ENCODE measurements at regions not wholly inside any gene's neighbourhood (a gene's known extent, or its start where the extent isn't known, plus 50 kb on each side); places are given as distances from the start of the nearest gene placed in this dataset.

- DNase-seq (ENCODE audit: low read depth, low spot score): no peak
- no peak for FAIRE-seq
These were observed 424.5 kb downstream of the VRK1 start for GRCh38 chr14:97221572-97222285.

GRCh38 chr14:97224016-97224415, 426.8 kb downstream of the VRK1 start:
- H3K9ac ChIP-seq (replicated peaks; ENCODE audit: extremely low read depth, insufficient read depth, low read length): no peak overlapping the region
- DNase-seq (ENCODE audit: low read depth, low spot score) (no peak), FAIRE-seq (no peak)
- H2AFZ ChIP-seq (ENCODE audit: low read depth, low read length): no peak overlapping the region
- H4K20me1 ChIP-seq (replicated peaks; ENCODE audit: control insufficient read depth, extremely low read depth, insufficient read depth, low read length): no peaks in the 10 kb centered on the region
- H3K9me3 ChIP-seq (replicated peaks; ENCODE audit: control insufficient read depth, insufficient read depth, low read length): peaks cover 5% of the 10 kb centered on the region
- H3K9me1 ChIP-seq (replicated peaks; ENCODE audit: control insufficient read depth, extremely low read depth, insufficient read depth, low read length): no peaks in the 10 kb centered on the region
- H3K36me3 ChIP-seq (ENCODE audit: control insufficient read depth in 2 of 2, extremely low read depth in 1 of 2, insufficient read depth in 2 of 2, low read length in 2 of 2): no peaks in the 10 kb centered on the region
- BruUV-seq (replicated peaks): no TSS peak
- H3K27ac ChIP-seq (ENCODE audit: insufficient read depth, low read depth, low read length): no peak overlapping the region
- POLR2A ChIA-PET: no interaction called here
- no peaks in the 10 kb centered on the region for H3K4me1 ChIP-seq (ENCODE audit: control insufficient read depth, extremely low read depth, insufficient read depth, low read length)
- H3K4me2 ChIP-seq (ENCODE audit: insufficient read depth, low read length): no peak overlapping the region
- no peak overlapping the region for H3K4me3 ChIP-seq (replicated peaks in 1 of 3; ENCODE audit: insufficient read depth in 1 of 3, low read depth in 1 of 3, low read length in 3 of 3)
- TF ChIP-seq POLR2A (IDR thresholded peaks at IDR 0.05; ENCODE audit: low read depth, low read length) (no peak), FOS (IDR thresholded peaks at IDR 0.05; ENCODE audit: borderline replicate concordance, insufficient read depth, low read length) (no peak), GATA2 (IDR thresholded peaks at IDR 0.05; ENCODE audit: insufficient read depth, insufficient read length, low read depth, low read length) (no peak), EZH2 (IDR thresholded peaks at IDR 0.05; ENCODE audit: borderline replicate concordance, low read depth, low read length, severe bottlenecking) (no peak), JUN (IDR thresholded peaks at IDR 0.05; ENCODE audit: borderline replicate concordance, insufficient read depth, insufficient read length, low read depth) (no peak)
- TF ChIP-seq, protein P1, sequence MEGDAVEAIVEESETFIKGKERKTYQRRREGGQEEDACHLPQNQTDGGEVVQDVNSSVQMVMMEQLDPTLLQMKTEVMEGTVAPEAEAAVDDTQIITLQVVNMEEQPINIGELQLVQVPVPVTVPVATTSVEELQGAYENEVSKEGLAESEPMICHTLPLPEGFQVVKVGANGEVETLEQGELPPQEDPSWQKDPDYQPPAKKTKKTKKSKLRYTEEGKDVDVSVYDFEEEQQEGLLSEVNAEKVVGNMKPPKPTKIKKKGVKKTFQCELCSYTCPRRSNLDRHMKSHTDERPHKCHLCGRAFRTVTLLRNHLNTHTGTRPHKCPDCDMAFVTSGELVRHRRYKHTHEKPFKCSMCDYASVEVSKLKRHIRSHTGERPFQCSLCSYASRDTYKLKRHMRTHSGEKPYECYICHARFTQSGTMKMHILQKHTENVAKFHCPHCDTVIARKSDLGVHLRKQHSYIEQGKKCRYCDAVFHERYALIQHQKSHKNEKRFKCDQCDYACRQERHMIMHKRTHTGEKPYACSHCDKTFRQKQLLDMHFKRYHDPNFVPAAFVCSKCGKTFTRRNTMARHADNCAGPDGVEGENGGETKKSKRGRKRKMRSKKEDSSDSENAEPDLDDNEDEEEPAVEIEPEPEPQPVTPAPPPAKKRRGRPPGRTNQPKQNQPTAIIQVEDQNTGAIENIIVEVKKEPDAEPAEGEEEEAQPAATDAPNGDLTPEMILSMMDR (IDR thresholded peaks at IDR 0.05; ENCODE audit: extremely low read depth in 1 of 2, insufficient read depth in 1 of 2, low read depth in 1 of 2, low read length in 2 of 2): no peak
- TF ChIP-seq, protein P2, sequence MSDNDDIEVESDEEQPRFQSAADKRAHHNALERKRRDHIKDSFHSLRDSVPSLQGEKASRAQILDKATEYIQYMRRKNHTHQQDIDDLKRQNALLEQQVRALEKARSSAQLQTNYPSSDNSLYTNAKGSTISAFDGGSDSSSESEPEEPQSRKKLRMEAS (IDR thresholded peaks at IDR 0.05; ENCODE audit: insufficient read depth, insufficient read length): no peak
- dilution Hi-C loops (cut with MboI; ENCODE audit: extremely low pct_ligation_motif_present, low sequenced_read_pairs): no loop called here
- no peaks in the 10 kb centered on the region for H3K27me3 ChIP-seq (ENCODE audit: control insufficient read depth in 2 of 2, insufficient read depth in 2 of 2, low read length in 2 of 2)
- intact Hi-C loops (cut with micrococcal nuclease): no loop called here
- H3K79me2 ChIP-seq (ENCODE audit: control insufficient read depth, insufficient read depth, low read length): no peaks in the 10 kb centered on the region
- CTCF ChIA-PET: no interaction called here

More at GRCh38 chr14:97221572-97222285, 424.5 kb downstream of the VRK1 start:
- H3K79me2 ChIP-seq (ENCODE audit: control insufficient read depth, insufficient read depth, low read length): no peaks in the 10 kb centered on the region
- no peaks in the 10 kb centered on the region for H3K36me3 ChIP-seq (ENCODE audit: control insufficient read depth in 2 of 2, extremely low read depth in 1 of 2, insufficient read depth in 2 of 2, low read length in 2 of 2)
- H3K27ac ChIP-seq (ENCODE audit: insufficient read depth, low read depth, low read length): no peak overlapping the region
- BruUV-seq (replicated peaks): no TSS peak
- ChIA-PET CTCF (no interaction called here), POLR2A (no interaction called here)
- no peak overlapping the region for H2AFZ ChIP-seq (ENCODE audit: low read depth, low read length)
- dilution Hi-C loops (cut with MboI; ENCODE audit: extremely low pct_ligation_motif_present, low sequenced_read_pairs) (no loop called here), intact Hi-C loops (cut with micrococcal nuclease) (no loop called here)
- H4K20me1 ChIP-seq (replicated peaks; ENCODE audit: control insufficient read depth, extremely low read depth, insufficient read depth, low read length): no peaks in the 10 kb centered on the region
- no peak overlapping the region for H3K4me3 ChIP-seq (replicated peaks in 1 of 3; ENCODE audit: insufficient read depth in 1 of 3, low read depth in 1 of 3, low read length in 3 of 3)
- H3K9me1 ChIP-seq (replicated peaks; ENCODE audit: control insufficient read depth, extremely low read depth, insufficient read depth, low read length): no peaks in the 10 kb centered on the region
- H3K4me1 ChIP-seq (ENCODE audit: control insufficient read depth, extremely low read depth, insufficient read depth, low read length): no peaks in the 10 kb centered on the region
- H3K9ac ChIP-seq (replicated peaks; ENCODE audit: extremely low read depth, insufficient read depth, low read length): no peak overlapping the region
- no peak overlapping the region for H3K4me2 ChIP-seq (ENCODE audit: insufficient read depth, low read length)
- no peak for TF ChIP-seq GATA2 (IDR thresholded peaks at IDR 0.05; ENCODE audit: insufficient read depth, insufficient read length, low read depth, low read length)
- TF ChIP-seq, protein P2 (IDR thresholded peaks at IDR 0.05; ENCODE audit: insufficient read depth, insufficient read length): no peak
- peaks cover 2% of the 10 kb centered on the region for H3K9me3 ChIP-seq (replicated peaks; ENCODE audit: control insufficient read depth, insufficient read depth, low read length)
- H3K27me3 ChIP-seq (ENCODE audit: control insufficient read depth in 2 of 2, insufficient read depth in 2 of 2, low read length in 2 of 2): no peaks in the 10 kb centered on the region
